ENCODE measurements at regions not wholly inside any gene's neighbourhood (a gene's known extent, or its start where the extent isn't known, plus 50 kb on each side); places are given as distances from the start of the nearest gene placed in this dataset.

DNA sequence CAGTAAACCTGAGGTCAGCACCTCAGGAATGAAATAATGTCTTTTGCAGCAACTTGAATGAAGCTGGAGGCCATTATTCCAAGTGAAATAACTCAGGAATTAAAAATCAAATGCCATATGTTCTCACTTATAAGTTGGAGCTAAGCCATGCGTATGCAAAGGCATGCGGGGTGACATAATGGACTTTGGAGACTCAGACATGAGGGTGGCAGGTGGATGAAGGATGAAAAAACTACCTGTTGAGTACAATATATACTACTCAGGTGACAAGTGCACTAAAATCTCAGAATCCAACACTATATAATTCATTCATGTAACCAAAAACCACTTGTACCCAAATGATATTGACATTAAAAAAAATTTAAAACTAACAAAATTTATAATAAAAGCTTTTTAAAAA lies 1416.9 kb downstream of the UQCRFS1 start:
- TF ChIP-seq POLR2A (IDR thresholded peaks at IDR 0.05): no peak
- TF ChIP-seq, protein P1, sequence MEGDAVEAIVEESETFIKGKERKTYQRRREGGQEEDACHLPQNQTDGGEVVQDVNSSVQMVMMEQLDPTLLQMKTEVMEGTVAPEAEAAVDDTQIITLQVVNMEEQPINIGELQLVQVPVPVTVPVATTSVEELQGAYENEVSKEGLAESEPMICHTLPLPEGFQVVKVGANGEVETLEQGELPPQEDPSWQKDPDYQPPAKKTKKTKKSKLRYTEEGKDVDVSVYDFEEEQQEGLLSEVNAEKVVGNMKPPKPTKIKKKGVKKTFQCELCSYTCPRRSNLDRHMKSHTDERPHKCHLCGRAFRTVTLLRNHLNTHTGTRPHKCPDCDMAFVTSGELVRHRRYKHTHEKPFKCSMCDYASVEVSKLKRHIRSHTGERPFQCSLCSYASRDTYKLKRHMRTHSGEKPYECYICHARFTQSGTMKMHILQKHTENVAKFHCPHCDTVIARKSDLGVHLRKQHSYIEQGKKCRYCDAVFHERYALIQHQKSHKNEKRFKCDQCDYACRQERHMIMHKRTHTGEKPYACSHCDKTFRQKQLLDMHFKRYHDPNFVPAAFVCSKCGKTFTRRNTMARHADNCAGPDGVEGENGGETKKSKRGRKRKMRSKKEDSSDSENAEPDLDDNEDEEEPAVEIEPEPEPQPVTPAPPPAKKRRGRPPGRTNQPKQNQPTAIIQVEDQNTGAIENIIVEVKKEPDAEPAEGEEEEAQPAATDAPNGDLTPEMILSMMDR (IDR thresholded peaks at IDR 0.05): no peak
